AG10803 (cell line): ENCODE measurements at regions not wholly inside any gene's neighbourhood (a gene's known extent, or its start where the extent isn't known, plus 50 kb on each side); places are given as distances from the start of the nearest gene placed in this dataset.
"Not testable (repeated sequence)": the region's sequence is repeated elsewhere in the genome, so short reads cannot be mapped to it uniquely, and the experiment has no call there.

Experiments
- DNase-seq: peaks from one replicate; pipeline ENCODE4 v3.0.0; 2010; ENCODE audit warnings: low read depth
- H3K4me3 ChIP-seq: 2 replicates; pipeline ENCODE4 v1.5.1; 2011; ENCODE audit warnings: mild to moderate bottlenecking, low read length, control low read depth
- TF ChIP-seq, protein P1 (sequence below): conservative IDR thresholded peaks from 2 replicates; pipeline ENCODE4 v1.5.1; 2011; ENCODE audit warnings: mild to moderate bottlenecking, low read length, control low read depth, inconsistent platforms

DNA sequence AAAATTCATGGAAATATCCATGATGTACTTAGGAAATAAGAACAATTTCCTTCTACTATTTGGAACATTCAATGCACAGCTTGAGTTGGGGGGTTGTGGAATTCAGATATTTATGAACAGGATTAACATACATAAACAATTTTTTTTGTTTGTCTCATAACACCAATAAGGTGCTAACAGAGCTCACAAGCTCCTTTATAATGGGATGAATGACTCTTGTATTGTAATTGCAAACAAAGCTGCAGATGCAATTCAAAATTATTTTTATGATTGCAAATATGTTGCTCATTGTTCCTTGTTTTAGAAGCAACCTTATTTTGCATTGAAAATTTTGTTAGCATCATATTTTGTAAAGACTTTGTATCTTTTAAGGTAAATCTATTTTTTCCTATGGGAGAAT lies 265.7 kb downstream of the PCDH17 start:
- TF ChIP-seq, protein P1, sequence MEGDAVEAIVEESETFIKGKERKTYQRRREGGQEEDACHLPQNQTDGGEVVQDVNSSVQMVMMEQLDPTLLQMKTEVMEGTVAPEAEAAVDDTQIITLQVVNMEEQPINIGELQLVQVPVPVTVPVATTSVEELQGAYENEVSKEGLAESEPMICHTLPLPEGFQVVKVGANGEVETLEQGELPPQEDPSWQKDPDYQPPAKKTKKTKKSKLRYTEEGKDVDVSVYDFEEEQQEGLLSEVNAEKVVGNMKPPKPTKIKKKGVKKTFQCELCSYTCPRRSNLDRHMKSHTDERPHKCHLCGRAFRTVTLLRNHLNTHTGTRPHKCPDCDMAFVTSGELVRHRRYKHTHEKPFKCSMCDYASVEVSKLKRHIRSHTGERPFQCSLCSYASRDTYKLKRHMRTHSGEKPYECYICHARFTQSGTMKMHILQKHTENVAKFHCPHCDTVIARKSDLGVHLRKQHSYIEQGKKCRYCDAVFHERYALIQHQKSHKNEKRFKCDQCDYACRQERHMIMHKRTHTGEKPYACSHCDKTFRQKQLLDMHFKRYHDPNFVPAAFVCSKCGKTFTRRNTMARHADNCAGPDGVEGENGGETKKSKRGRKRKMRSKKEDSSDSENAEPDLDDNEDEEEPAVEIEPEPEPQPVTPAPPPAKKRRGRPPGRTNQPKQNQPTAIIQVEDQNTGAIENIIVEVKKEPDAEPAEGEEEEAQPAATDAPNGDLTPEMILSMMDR: no peak
- no peak for DNase-seq
- H3K4me3 ChIP-seq: no peak overlapping the region

DNA sequence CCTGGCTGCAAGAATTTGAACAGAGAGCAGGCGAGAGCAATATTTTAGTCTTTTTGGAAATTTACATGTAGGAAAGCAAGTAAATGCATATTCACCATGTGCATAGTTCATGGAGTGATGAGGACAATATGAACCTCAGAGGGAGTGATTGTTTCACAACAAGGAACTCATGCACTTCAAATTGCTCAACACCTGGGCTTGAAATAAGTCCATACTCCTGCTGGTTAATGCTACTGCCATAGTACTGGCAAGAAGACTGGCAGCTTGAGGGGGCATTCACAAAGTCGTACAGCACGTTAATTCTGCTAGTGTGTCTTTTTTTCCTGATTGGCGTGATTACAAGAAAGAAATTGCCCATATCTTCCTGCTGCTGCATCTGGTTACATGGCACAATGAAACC lies 267.6 kb downstream of the PCDH17 start:
- no peak for DNase-seq
- H3K4me3 ChIP-seq: no peak overlapping the region
- TF ChIP-seq, protein P1: no peak

DNA sequence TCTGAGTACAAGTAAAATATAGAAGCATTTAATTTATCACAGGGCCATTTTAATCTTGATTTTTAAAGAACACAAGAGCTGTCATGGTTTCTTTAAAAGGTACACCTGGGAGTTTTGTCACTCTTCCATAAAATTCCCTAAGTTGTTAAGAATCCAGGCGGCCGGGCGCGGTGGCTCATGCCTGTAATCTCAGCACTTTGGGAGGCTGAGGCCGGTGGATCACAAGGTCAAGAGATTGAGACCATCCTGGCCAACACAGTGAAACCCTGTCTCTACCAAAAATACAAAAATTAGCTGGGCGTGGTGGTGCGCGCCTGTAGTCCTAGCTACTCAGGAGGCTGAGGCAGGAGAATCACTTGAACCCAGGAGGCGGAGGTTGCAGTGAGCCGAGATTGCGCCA lies 278.3 kb downstream of the PCDH17 start:
- DNase-seq, H3K4me3 ChIP-seq: not testable (repeated sequence)

DNA sequence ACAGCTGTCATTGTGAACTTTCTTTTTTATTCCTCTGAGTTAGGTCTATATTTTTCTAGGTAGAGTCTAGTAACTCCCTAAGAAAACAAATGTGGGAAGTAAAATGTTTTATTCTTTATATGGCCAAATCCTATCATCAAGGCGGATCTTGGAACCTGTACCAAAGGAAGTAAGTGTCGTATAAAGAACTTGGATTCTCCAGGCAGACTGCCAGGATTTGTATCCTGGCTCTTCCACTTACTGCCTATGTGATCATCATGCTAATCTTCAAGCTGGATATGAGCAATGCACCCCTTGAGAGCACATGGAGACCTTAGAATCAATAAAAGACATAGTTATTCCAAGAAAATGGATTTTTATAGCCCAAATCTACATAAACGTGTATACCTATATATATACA lies 286.5 kb downstream of the PCDH17 start:
- no peak for DNase-seq
- TF ChIP-seq, protein P1: no peak
- no peak overlapping the region for H3K4me3 ChIP-seq

DNA sequence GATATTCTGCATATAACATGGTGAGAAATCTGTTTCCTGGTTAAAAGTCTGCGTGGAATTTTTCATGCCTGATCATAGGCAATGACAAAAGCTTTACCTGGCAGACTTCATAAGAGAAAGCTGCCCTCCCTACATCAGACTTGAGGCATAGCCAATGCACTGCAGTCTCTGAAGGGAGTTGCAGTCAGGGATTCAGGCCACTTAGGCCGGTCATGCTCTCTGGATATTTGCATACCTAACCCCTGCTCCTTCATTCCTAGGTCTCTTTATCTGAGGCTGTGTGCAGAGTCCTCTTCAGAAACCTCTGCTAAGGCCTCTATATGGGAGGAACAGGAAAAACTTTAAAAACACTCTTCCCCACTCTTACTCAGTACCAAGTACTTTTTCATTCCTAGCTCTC lies 287.4 kb downstream of the PCDH17 start:
- H3K4me3 ChIP-seq: no peak overlapping the region
- TF ChIP-seq, protein P1: no peak
- no peak for DNase-seq

DNA sequence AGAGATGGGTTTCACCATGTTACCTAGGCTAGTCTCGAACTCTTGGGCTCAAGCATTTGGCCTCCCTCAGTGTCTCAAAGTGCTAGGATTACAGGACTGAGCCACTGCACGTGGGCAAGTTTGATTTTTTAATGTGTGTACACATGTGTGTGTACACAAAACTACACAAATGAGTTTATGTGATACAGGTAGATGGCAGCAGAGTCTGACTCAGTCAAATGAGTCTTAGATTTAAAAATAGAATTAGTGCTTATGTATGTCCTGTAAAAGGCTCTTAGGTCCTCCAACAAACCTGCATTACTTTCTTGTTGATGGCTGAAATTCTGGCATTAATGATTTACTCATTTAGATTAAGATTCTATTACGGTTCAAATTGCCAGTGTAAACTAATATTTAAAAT lies 293.7 kb downstream of the PCDH17 start:
- no peak for DNase-seq
- H3K4me3 ChIP-seq: no peak overlapping the region
- TF ChIP-seq, protein P1: no peak

DNA sequence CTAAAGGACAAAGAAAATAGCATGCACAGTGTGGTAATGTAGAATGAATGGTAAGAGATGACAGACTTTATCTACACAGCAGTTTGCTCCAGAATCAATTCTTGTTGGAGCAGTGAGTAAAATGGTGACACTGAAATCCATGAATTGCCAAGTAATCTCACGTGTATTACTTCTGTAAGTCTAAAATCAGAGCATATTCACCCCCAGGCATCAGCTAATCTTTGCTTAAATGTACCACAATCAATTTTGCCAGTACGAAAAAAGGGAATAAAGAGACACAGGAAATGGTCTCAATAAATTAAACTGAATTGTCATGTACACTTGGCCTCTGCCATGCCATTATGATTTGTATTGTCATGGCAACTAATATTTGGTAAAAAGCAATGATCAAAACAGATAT lies 294.2 kb downstream of the PCDH17 start:
- DNase-seq: no peak
- no peak overlapping the region for H3K4me3 ChIP-seq
- TF ChIP-seq, protein P1: no peak

DNA sequence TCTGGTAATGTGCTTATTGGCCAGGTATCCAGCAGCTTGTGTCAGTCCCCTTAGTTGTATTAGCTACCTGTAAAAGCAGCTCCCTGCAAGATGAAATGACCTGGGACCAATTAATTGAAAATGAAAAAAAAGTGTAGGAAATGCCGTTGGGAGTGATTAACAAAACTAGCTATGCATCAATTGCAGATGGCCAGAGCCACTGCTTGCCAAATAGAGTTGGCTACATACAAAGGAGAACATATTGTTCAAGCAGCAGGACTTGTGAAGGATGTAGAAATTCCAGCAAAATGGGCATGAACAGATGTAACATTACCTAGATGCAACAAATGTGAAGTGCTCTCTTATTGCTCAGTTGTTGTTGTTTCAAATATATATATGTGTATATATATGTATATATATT lies 300.5 kb downstream of the PCDH17 start:
- H3K4me3 ChIP-seq: no peak overlapping the region
- no peak for DNase-seq
- TF ChIP-seq, protein P1: no peak
